ENCODE measurements at regions not wholly inside any gene's neighbourhood (a gene's known extent, or its start where the extent isn't known, plus 50 kb on each side); places are given as distances from the start of the nearest gene placed in this dataset.

DNA sequence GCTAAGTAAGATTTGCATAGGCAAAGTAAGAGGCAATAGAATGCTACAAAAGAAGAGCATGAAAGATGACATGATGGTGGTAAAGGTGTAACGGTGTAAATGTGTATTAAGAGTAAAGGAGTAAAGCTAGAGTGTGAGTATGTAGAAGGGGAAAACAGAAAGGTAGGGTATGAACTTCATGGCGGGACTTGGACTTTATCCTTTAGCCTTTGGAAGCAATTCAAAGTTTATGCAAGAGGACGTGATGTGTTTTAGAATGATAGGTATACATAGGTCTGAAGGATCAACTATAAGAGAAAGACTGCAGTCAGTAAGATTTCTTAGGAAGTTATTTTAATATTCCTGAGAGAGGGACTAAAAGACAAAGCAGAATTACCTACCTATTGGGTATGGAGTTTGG, 358.0 kb upstream of the FAT3 start:
- intact Hi-C loops (cut with DNase I) = no loop called here
- no peak for DNase-seq (ENCODE audit: low spot score in 2 of 2)
- no peaks in the 10 kb centered on the region for H3K36me3 ChIP-seq
- TF ChIP-seq, protein P1, sequence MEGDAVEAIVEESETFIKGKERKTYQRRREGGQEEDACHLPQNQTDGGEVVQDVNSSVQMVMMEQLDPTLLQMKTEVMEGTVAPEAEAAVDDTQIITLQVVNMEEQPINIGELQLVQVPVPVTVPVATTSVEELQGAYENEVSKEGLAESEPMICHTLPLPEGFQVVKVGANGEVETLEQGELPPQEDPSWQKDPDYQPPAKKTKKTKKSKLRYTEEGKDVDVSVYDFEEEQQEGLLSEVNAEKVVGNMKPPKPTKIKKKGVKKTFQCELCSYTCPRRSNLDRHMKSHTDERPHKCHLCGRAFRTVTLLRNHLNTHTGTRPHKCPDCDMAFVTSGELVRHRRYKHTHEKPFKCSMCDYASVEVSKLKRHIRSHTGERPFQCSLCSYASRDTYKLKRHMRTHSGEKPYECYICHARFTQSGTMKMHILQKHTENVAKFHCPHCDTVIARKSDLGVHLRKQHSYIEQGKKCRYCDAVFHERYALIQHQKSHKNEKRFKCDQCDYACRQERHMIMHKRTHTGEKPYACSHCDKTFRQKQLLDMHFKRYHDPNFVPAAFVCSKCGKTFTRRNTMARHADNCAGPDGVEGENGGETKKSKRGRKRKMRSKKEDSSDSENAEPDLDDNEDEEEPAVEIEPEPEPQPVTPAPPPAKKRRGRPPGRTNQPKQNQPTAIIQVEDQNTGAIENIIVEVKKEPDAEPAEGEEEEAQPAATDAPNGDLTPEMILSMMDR (IDR thresholded peaks at IDR 0.05) = no peak
- no peaks in the 10 kb centered on the region for H3K9me3 ChIP-seq
- no peaks in the 10 kb centered on the region for H3K4me1 ChIP-seq
- H3K27ac ChIP-seq = no peak overlapping the region
- no peak overlapping the region for H3K4me3 ChIP-seq
- H3K27me3 ChIP-seq = no peaks in the 10 kb centered on the region

DNA sequence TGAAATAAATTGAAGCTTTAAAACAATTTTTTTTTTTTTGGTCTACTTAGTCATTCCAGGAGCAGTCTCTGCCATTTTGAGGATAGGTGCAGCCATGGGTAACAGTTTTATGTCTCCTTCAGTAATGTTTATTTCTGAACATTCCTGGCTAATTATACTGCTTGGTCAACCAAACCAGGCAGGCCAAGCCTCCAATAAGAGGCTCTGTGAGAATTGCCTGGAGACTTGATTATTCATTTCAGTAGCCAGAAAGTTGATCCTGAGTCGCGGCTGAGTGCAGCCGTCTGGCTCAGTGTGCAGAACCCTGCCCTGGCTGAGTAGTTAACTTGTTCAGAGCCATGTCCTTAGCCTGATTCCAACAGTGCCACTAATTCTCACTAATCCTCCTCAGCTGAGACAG, 364.0 kb upstream of the FAT3 start:
- no peaks in the 10 kb centered on the region for H3K9me3 ChIP-seq
- DNase-seq (ENCODE audit: low spot score in 2 of 2) = no peak
- H3K4me3 ChIP-seq = no peak overlapping the region
- H3K27ac ChIP-seq = no peak overlapping the region
- intact Hi-C loops (cut with DNase I) = no loop called here
- no peaks in the 10 kb centered on the region for H3K4me1 ChIP-seq
- no peaks in the 10 kb centered on the region for H3K27me3 ChIP-seq
- TF ChIP-seq, protein P1 (IDR thresholded peaks at IDR 0.05) = no peak
- no peaks in the 10 kb centered on the region for H3K36me3 ChIP-seq

DNA sequence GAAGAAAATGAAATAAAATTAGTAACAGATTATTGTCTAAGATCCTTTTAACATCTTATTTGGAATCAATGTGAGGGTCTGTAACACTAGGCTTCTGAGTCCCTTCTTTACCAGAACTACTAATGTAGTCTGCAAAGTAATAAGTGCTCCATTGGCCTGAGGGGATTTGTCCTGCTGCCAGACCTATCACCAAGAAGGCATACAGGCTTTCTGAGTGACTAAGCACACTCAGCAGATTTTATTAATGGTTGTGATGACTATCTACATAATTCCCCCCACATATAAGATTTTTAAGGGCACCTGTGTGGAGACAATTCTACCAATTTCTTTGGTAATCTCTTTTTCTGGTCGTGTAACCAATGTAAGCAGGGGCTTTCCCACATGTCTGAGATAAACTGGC, 365.0 kb upstream of the FAT3 start:
- TF ChIP-seq, protein P1 (IDR thresholded peaks at IDR 0.05) = no peak
- no peaks in the 10 kb centered on the region for H3K27me3 ChIP-seq
- no peaks in the 10 kb centered on the region for H3K36me3 ChIP-seq
- no peak overlapping the region for H3K27ac ChIP-seq
- no peak for DNase-seq (ENCODE audit: low spot score in 2 of 2)
- H3K9me3 ChIP-seq = no peaks in the 10 kb centered on the region
- no peaks in the 10 kb centered on the region for H3K4me1 ChIP-seq
- intact Hi-C loops (cut with DNase I) = no loop called here
- H3K4me3 ChIP-seq = no peak overlapping the region

- TF ChIP-seq, protein P1 (IDR thresholded peaks at IDR 0.05) = no peak
- H3K36me3 ChIP-seq = no peaks in the 10 kb centered on the region
- no peaks in the 10 kb centered on the region for H3K27me3 ChIP-seq
- no peaks in the 10 kb centered on the region for H3K4me1 ChIP-seq
- no peaks in the 10 kb centered on the region for H3K9me3 ChIP-seq
- no peak overlapping the region for H3K4me3 ChIP-seq
- H3K27ac ChIP-seq = no peak overlapping the region
- intact Hi-C loops (cut with DNase I) = no loop called here
- no peak for DNase-seq (ENCODE audit: low spot score in 2 of 2)
These were observed 367.4 kb upstream of the FAT3 start for GRCh38 chr11:91857179-91857578.

DNA sequence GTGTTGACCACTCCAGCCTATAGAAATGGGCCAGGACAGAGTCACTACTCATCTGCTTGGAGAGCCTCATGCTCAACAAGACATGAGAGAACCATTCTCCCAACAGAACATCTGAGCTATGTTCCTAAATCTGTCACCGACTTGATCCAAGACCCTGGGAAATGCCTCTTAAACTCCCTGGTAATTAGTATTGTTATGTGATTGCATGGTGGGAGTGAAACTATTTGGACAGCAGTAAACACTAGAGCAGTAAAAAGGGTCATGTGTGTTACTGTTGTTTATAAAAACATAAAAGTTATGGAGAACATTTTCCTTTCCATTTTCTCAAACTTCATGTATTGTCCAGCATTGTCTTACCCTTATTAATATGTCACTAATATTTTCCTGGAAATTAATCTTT, 369.8 kb upstream of the FAT3 start:
- H3K36me3 ChIP-seq = no peaks in the 10 kb centered on the region
- H3K4me1 ChIP-seq = no peaks in the 10 kb centered on the region
- no peak overlapping the region for H3K27ac ChIP-seq
- H3K27me3 ChIP-seq = no peaks in the 10 kb centered on the region
- TF ChIP-seq, protein P1 (IDR thresholded peaks at IDR 0.05) = no peak
- intact Hi-C loops (cut with DNase I) = no loop called here
- DNase-seq (ENCODE audit: low spot score in 2 of 2) = no peak
- no peaks in the 10 kb centered on the region for H3K9me3 ChIP-seq
- no peak overlapping the region for H3K4me3 ChIP-seq

GRCh38 chr11:91854171-91854570, 370.4 kb upstream of the FAT3 start:
- TF ChIP-seq, protein P1 (IDR thresholded peaks at IDR 0.05) = no peak
- no peaks in the 10 kb centered on the region for H3K27me3 ChIP-seq
- H3K36me3 ChIP-seq = no peaks in the 10 kb centered on the region
- H3K27ac ChIP-seq = no peak overlapping the region
- intact Hi-C loops (cut with DNase I) = no loop called here
- H3K4me1 ChIP-seq = no peaks in the 10 kb centered on the region
- no peaks in the 10 kb centered on the region for H3K9me3 ChIP-seq
- DNase-seq (ENCODE audit: low spot score in 2 of 2) = no peak
- H3K4me3 ChIP-seq = no peak overlapping the region

Measured in ascending aorta (tissue), 2 donors.